Bronchial epithelial cell (primary cell): ENCODE measurements at regions not wholly inside any gene's neighbourhood (a gene's known extent, or its start where the extent isn't known, plus 50 kb on each side); places are given as distances from the start of the nearest gene placed in this dataset.

ENCODE experiments used
- DNase-seq: peaks from one replicate; pipeline ENCODE4 v3.0.0-alpha.2; 2010; ENCODE audit warnings: low read depth
- FAIRE-seq: peaks from 2 replicates; lab custom pipeline; 2011; peaks lifted over from hg19 to GRCh38; lab: Jason Lieb, UNC
- H3K27me3 ChIP-seq: 2 replicates; pipeline ENCODE4 v1.5.1; 2011; ENCODE audit warnings: low read length; ENCODE audit not compliant: control insufficient read depth, insufficient read depth
- H3K36me3 ChIP-seq: 2 replicates; pipeline ENCODE4 v1.5.1; 2011; ENCODE audit warnings: low read length; ENCODE audit not compliant: control insufficient read depth, insufficient read depth
- H3K4me3 ChIP-seq: 2 replicates; pipeline ENCODE4 v1.5.1; 2011; ENCODE audit warnings: mild to moderate bottlenecking, low read depth, low read length, control low read depth
- CTCF ChIP-seq: IDR thresholded peaks from 2 replicates; pipeline ENCODE4 v1.5.1; 2011; ENCODE audit warnings: mild to moderate bottlenecking, moderate library complexity, low read length, control low read depth, inconsistent platforms; ENCODE audit not compliant: insufficient read depth, severe bottlenecking

- Histone ChIP-seq H3K27me3 (peaks cover 30% of the 10 kb centered on the region), H3K36me3 (no peaks in the 10 kb centered on the region), H3K4me3 (no peak overlapping the region)
- FAIRE-seq, result no peak
- DNase-seq, result no peak
- no peak for TF ChIP-seq CTCF
These were observed 92.3 kb upstream of the ANO1 start for GRCh38 chr11:69985641-69986439.

- no peak for TF ChIP-seq CTCF
- DNase-seq (no peak), FAIRE-seq (no peak)
- Histone ChIP-seq H3K4me3 (no peak overlapping the region), H3K27me3 (peaks cover 29% of the 10 kb centered on the region), H3K36me3 (no peaks in the 10 kb centered on the region)
These were observed 91.7 kb upstream of the ANO1 start for GRCh38 chr11:69986440-69986787.

- TF ChIP-seq CTCF, result no peak
- Histone ChIP-seq H3K27me3 (peaks cover 28% of the 10 kb centered on the region), H3K4me3 (no peak overlapping the region), H3K36me3 (no peaks in the 10 kb centered on the region)
- FAIRE-seq (no peak), DNase-seq (no peak)
These were observed 91.3 kb upstream of the ANO1 start for GRCh38 chr11:69986830-69987229.

GRCh38 chr11:69992026-69992425, 86.1 kb upstream of the ANO1 start:
- TF ChIP-seq CTCF, result no peak

GRCh38 chr11:69992943-69993694, 85.0 kb upstream of the ANO1 start:
- no peaks in the 10 kb centered on the region for H3K36me3 ChIP-seq
- TF ChIP-seq CTCF, result no peak
- H3K27me3 ChIP-seq, result no peaks in the 10 kb centered on the region
- no peak for FAIRE-seq
- peak; percentile 4 for DNase-seq
- no peak overlapping the region for H3K4me3 ChIP-seq

More at GRCh38 chr11:69992026-69992425, 86.1 kb upstream of the ANO1 start:
- no peak for DNase-seq
- Histone ChIP-seq H3K27me3 (peaks cover 9% of the 10 kb centered on the region), H3K36me3 (no peaks in the 10 kb centered on the region), H3K4me3 (no peak overlapping the region)
- no peak for FAIRE-seq
